ENCODE measurements at regions not wholly inside any gene's neighbourhood (a gene's known extent, or its start where the extent isn't known, plus 50 kb on each side); places are given as distances from the start of the nearest gene placed in this dataset.

DNA sequence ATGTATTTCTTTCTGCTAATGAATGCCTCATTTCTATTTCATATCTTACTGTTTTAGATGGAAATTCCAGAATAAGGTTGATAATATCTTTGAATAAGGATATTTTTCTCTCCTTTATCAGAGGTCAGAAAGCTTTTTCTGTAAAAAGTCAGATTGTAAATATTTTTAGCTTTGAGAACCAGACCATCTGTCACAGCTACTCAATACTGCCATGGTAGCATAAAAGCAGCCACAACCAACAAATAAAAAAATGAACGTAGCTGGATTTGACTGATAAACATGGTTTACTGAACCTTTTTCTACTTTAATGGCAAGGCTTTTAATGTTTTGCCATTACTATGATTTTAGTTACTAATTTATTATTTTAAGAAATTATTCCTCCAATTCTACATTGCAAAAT lies 217.4 kb upstream of the COX10 start:
- FAIRE-seq (no peak), DNase-seq (ENCODE audit: low read depth in 1 of 2, low spot score in 2 of 2) (no peak)
- H3K4me3 ChIP-seq (ENCODE audit: extremely low read depth in 1 of 4, insufficient read depth in 2 of 4, low read depth in 3 of 4, low read length in 4 of 4) = no peak overlapping the region
- no peaks in the 10 kb centered on the region; a peak in 1 of 8 replicates for H3K36me3 ChIP-seq (ENCODE audit: control insufficient read depth in 2 of 4, insufficient read depth in 4 of 4, low read length in 3 of 4)
- H2BK5ac ChIP-seq (ENCODE audit: low read depth, low read length) = no peak overlapping the region
- H4K91ac ChIP-seq (replicated peaks; ENCODE audit: insufficient read length, low read length) = no peak overlapping the region
- H3K9me3 ChIP-seq (ENCODE audit: insufficient read depth in 2 of 2, low read depth in 1 of 2, low read length in 1 of 2) = peaks cover 3 to 10% of the 10 kb centered on the region in 2 experiments; a peak in 2 of 4 replicates
- no peaks in the 10 kb centered on the region for H3K27me3 ChIP-seq (replicated peaks in 1 of 4; ENCODE audit: control insufficient read depth in 3 of 4, extremely low read depth in 1 of 4, insufficient read depth in 3 of 4, low read length in 3 of 4)
- H2AK5ac ChIP-seq (ENCODE audit: low read depth, low read length) = no peak overlapping the region
- no peaks in the 10 kb centered on the region for H3K23me2 ChIP-seq (ENCODE audit: low read depth, low read length)
- no peaks in the 10 kb centered on the region for H3K79me2 ChIP-seq (ENCODE audit: control insufficient read depth in 1 of 2, insufficient read depth in 2 of 2, low read length in 2 of 2)
- no peak overlapping the region for H2BK12ac ChIP-seq (ENCODE audit: low read depth, low read length)
- H3K79me1 ChIP-seq (ENCODE audit: low read depth, low read length) = no peaks in the 10 kb centered on the region
- H3K4me1 ChIP-seq (replicated peaks in 1 of 4; ENCODE audit: control insufficient read depth in 3 of 4, insufficient read depth in 4 of 4, low read length in 3 of 4) = no peaks in the 10 kb centered on the region
- no peak overlapping the region for H2BK15ac ChIP-seq (ENCODE audit: low read length)
- CTCF ChIA-PET (ENCODE audit: partially characterized antibody) = interaction anchor here (1.0 kb wide), 1 partner anchor 17 kb away, joined by 4 read pairs; no protein-coding TSS in a partner anchor
- no peak overlapping the region for H3K27ac ChIP-seq (ENCODE audit: low read depth, low read length)
- POLR2A ChIA-PET (ENCODE audit: partially characterized antibody) = interaction anchor here (0.6 kb wide), 1 partner anchor 62 kb away, joined by 3 read pairs; no protein-coding TSS in a partner anchor
- no peak overlapping the region for H3K23ac ChIP-seq (ENCODE audit: insufficient read length)
- no peak overlapping the region for H2BK120ac ChIP-seq (replicated peaks; ENCODE audit: low read depth, low read length)
- H3K4me2 ChIP-seq (ENCODE audit: insufficient read depth in 1 of 2, low read depth in 2 of 2, low read length in 2 of 2) = no peak overlapping the region
- peaks cover 0 to 2% of the 10 kb centered on the region in 2 experiments for H4K20me1 ChIP-seq (replicated peaks in 1 of 2; ENCODE audit: control insufficient read depth in 1 of 2, insufficient read depth in 2 of 2, low read length in 2 of 2)
- no peak overlapping the region for H2AFZ ChIP-seq (ENCODE audit: low read length)
- H3K56ac ChIP-seq (replicated peaks; ENCODE audit: insufficient read length, low read depth, low read length) = no peak overlapping the region
- 89% methylated on average over 1 of the region's 1 CpG; no CpG with 5 or more reads in 1 of the 2 experiments for WGBS, 2 experiments (ENCODE audit: extremely low coverage in 1 of 2, insufficient coverage in 1 of 2, insufficient read length in 1 of 2, insufficient replicate concordance in 2 of 2, low coverage in 1 of 2, low lambda C conversion rate in 2 of 2, missing lambda C conversion rate in 1 of 2)
- H3K9ac ChIP-seq (replicated peaks in 1 of 4; ENCODE audit: extremely low read depth in 1 of 4, low read depth in 3 of 4, low read length in 3 of 4) = no peak overlapping the region
- no peak overlapping the region for H3K18ac ChIP-seq (ENCODE audit: extremely low read depth, low read length)
- H2BK20ac ChIP-seq (ENCODE audit: low read length) = no peak overlapping the region
- H3K14ac ChIP-seq (ENCODE audit: insufficient read length) = no peak overlapping the region
- H4K8ac ChIP-seq (ENCODE audit: extremely low read depth, insufficient read depth, low read length) = no peak overlapping the region
- no peak overlapping the region for H3K4ac ChIP-seq (replicated peaks; ENCODE audit: insufficient read length, low read depth, low read length)
- H4K5ac ChIP-seq (ENCODE audit: insufficient read length, low read depth, low read length) = no peak overlapping the region
- no peak for TF ChIP-seq TAF7 (optimal IDR thresholded peaks at IDR 0.05; ENCODE audit: borderline replicate concordance, low read depth, low read length)
- TF ChIP-seq CREB1 (IDR thresholded peaks at IDR 0.05) = no peak
- no peak for TF ChIP-seq NANOG (IDR thresholded peaks at IDR 0.05; ENCODE audit: insufficient read depth, low read depth, low read length, poor library complexity, severe bottlenecking)
- TF ChIP-seq NRF1 (IDR thresholded peaks at IDR 0.05; ENCODE audit: low read depth, low read length) = no peak
- TF ChIP-seq SIRT6 (IDR thresholded peaks at IDR 0.05; ENCODE audit: low read length) = no peak
- TF ChIP-seq, protein P1, sequence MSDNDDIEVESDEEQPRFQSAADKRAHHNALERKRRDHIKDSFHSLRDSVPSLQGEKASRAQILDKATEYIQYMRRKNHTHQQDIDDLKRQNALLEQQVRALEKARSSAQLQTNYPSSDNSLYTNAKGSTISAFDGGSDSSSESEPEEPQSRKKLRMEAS (IDR thresholded peaks at IDR 0.05) = no peak
- no peak for TF ChIP-seq PHF8 (conservative IDR thresholded peaks at IDR 0.05; ENCODE audit: low read depth, low read length)
- no peak for TF ChIP-seq CHD2 (IDR thresholded peaks at IDR 0.05; ENCODE audit: low read length)
- no peak for TF ChIP-seq RFX5 (IDR thresholded peaks at IDR 0.05; ENCODE audit: borderline replicate concordance, low read depth, low read length)
- TF ChIP-seq, protein P2, sequence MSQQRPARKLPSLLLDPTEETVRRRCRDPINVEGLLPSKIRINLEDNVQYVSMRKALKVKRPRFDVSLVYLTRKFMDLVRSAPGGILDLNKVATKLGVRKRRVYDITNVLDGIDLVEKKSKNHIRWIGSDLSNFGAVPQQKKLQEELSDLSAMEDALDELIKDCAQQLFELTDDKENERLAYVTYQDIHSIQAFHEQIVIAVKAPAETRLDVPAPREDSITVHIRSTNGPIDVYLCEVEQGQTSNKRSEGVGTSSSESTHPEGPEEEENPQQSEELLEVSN (IDR thresholded peaks at IDR 0.05) = no peak
- TF ChIP-seq, protein P3, sequence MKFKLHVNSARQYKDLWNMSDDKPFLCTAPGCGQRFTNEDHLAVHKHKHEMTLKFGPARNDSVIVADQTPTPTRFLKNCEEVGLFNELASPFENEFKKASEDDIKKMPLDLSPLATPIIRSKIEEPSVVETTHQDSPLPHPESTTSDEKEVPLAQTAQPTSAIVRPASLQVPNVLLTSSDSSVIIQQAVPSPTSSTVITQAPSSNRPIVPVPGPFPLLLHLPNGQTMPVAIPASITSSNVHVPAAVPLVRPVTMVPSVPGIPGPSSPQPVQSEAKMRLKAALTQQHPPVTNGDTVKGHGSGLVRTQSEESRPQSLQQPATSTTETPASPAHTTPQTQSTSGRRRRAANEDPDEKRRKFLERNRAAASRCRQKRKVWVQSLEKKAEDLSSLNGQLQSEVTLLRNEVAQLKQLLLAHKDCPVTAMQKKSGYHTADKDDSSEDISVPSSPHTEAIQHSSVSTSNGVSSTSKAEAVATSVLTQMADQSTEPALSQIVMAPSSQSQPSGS (IDR thresholded peaks at IDR 0.05; ENCODE audit: low read length) = no peak
- no peak for TF ChIP-seq CTBP2 (IDR thresholded peaks at IDR 0.05; ENCODE audit: borderline replicate concordance, insufficient read depth, insufficient read length, low read length)

Measured in H1 (cell line).